Hepatocyte (in vitro differentiated cells): ENCODE measurements at regions not wholly inside any gene's neighbourhood (a gene's known extent, or its start where the extent isn't known, plus 50 kb on each side); places are given as distances from the start of the nearest gene placed in this dataset.

ENCODE experiments used
- CTCF ChIP-seq: fragments of 200-600 bp; sonication (generic); IDR thresholded peaks from 2 replicates; pipeline ENCODE4 v1.5.1; 2016; ENCODE audit warnings: antibody characterized with exemption, mild to moderate bottlenecking; ENCODE audit not compliant: poor library complexity
- EZH2 ChIP-seq: fragments of 200-600 bp; sonication (generic); IDR thresholded peaks from 2 replicates; pipeline ENCODE4 v1.6.1; 2016; ENCODE audit warnings: antibody characterized with exemption, mild to moderate bottlenecking, borderline replicate concordance

GRCh38 chr5:2009986-2010914 is 127.5 kb upstream of the IRX4 start:
- no peak for TF ChIP-seq EZH2
- no peak for TF ChIP-seq CTCF
